ENCODE measurements at regions not wholly inside any gene's neighbourhood (a gene's known extent, or its start where the extent isn't known, plus 50 kb on each side); places are given as distances from the start of the nearest gene placed in this dataset.

DNA sequence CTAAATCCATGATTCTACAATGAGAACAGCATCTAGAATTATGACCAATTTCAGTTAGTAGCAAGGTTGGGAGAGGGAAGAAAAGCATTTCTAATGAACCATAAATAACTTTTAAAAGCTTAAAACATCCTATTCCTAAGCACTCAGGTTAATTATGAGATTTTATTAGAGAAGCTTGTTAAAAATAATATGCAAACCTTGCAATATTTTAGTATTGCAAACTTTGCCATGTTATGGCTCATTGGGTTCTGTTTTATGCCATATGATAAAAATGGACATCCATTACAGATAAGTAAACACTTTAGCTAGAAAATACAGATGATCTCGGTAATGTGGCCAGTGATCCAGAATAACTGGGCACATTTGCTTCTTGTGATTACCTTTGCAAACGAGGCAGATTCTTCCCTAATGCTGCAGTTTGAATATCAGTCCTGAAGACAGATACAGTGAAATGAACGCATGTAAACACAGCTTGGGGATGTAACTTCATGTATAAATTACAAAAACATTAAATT is 447.0 kb downstream of the PLK2 start:
- Histone ChIP-seq H3K4me1 (no peaks in the 10 kb centered on the region), H3K27me3 (no peaks in the 10 kb centered on the region), H3K4me3 (no peak overlapping the region), H3K36me3 (no peaks in the 10 kb centered on the region), H3K27ac (no peak overlapping the region), H3K9me3 (no peaks in the 10 kb centered on the region)
- WGBS, 2 donors (ENCODE audit: low coverage in 1 of 2) = 84% methylated on average over 3 of the region's 3 CpGs; no CpG with 5 or more reads in 1 of the 2 donors
- TF ChIP-seq POLR2AphosphoS5 (IDR thresholded peaks at IDR 0.05) (no peak), POLR2A (IDR thresholded peaks at IDR 0.05) (no peak), EP300 (IDR thresholded peaks at IDR 0.05) (no peak)
- TF ChIP-seq, protein P1, sequence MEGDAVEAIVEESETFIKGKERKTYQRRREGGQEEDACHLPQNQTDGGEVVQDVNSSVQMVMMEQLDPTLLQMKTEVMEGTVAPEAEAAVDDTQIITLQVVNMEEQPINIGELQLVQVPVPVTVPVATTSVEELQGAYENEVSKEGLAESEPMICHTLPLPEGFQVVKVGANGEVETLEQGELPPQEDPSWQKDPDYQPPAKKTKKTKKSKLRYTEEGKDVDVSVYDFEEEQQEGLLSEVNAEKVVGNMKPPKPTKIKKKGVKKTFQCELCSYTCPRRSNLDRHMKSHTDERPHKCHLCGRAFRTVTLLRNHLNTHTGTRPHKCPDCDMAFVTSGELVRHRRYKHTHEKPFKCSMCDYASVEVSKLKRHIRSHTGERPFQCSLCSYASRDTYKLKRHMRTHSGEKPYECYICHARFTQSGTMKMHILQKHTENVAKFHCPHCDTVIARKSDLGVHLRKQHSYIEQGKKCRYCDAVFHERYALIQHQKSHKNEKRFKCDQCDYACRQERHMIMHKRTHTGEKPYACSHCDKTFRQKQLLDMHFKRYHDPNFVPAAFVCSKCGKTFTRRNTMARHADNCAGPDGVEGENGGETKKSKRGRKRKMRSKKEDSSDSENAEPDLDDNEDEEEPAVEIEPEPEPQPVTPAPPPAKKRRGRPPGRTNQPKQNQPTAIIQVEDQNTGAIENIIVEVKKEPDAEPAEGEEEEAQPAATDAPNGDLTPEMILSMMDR (IDR thresholded peaks at IDR 0.05) = no peak
- ATAC-seq = no peak

DNA sequence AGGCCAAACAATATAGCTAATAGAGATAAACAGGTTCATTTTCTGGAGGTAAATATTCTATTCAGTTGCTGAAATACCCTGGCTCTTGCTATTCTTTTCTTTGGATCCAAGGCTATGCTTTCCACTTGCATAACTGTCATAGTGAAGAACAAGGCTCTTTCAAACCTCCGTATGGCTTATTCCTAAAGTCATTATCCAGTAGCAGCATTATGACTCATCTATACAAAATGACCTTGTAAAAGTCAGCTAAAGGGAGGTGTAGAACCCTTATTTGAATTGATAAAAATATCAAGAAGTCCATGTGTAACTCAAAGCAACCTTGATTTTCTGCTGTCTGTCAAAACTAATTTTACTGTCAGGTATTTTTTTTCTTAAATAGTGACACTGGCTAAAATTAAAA is 447.8 kb downstream of the PLK2 start:
- WGBS, 2 donors (ENCODE audit: low coverage in 1 of 2) = 31 to 45% methylated on average over 1 of the region's 1 CpG

DNA sequence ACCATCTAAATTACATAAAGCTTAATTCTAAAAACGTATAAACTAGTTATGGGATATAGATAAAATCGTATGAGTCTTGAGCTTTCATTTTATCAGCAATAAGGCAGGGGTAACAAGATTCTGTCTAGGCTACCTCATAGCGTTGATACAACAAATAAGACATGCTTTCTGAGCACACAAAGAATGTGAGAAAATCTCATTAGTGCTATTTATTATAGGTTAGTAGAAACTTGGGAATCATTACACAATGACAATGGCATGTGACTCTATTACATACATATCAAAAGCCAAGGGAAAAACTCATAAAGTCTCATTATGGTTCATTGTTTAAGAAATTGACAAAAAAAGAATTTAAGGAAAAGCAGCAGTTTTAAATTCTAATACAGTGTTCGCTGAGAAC is 448.6 kb downstream of the PLK2 start:
- WGBS, 2 donors (ENCODE audit: low coverage in 1 of 2) = 80 to 87% methylated on average over 4 of the region's 4 CpGs
- TF ChIP-seq POLR2AphosphoS5 (IDR thresholded peaks at IDR 0.05) (no peak), POLR2A (IDR thresholded peaks at IDR 0.05) (no peak), EP300 (IDR thresholded peaks at IDR 0.05) (no peak)
- TF ChIP-seq, protein P1 (IDR thresholded peaks at IDR 0.05) = no peak

More for the DNA sequence above, 447.8 kb downstream of the PLK2 start:
- H3K27me3 ChIP-seq = no peaks in the 10 kb centered on the region
- no peaks in the 10 kb centered on the region for H3K9me3 ChIP-seq
- H3K4me3 ChIP-seq = no peak overlapping the region
- H3K36me3 ChIP-seq = no peaks in the 10 kb centered on the region
- no peak overlapping the region for H3K27ac ChIP-seq
- TF ChIP-seq, protein P1 (IDR thresholded peaks at IDR 0.05) = no peak
- no peak for TF ChIP-seq POLR2AphosphoS5 (IDR thresholded peaks at IDR 0.05)
- no peaks in the 10 kb centered on the region for H3K4me1 ChIP-seq
- ATAC-seq = no peak

DNA sequence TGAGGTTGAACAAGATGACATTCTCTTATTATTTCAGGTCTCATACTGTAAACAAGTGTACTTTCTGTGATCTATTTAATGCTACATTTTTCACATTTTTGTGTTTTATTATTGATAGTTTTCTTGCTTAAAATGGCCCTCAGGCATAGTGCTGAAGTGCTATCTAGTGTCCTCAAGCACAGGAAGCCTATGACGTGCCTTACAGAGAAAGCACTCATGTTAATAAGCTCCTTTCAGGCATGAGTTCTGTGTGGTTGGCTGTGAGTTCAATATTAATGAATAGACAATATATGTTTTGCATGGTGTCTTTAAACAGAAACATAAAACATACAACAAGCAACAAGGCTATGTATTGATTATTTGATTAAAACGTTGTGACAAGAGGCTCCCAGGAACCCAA is 450.1 kb downstream of the PLK2 start:
- WGBS, 2 donors (ENCODE audit: low coverage in 1 of 2) = 82 to 84% methylated on average over 2 of the region's 2 CpGs
- H3K4me1 ChIP-seq = no peaks in the 10 kb centered on the region
- TF ChIP-seq, protein P1 (IDR thresholded peaks at IDR 0.05) = no peak
- TF ChIP-seq POLR2AphosphoS5 (IDR thresholded peaks at IDR 0.05) (no peak), EP300 (IDR thresholded peaks at IDR 0.05) (no peak), POLR2A (IDR thresholded peaks at IDR 0.05) (no peak)
- ATAC-seq = no peak
- no peaks in the 10 kb centered on the region for H3K27me3 ChIP-seq
- no peaks in the 10 kb centered on the region for H3K9me3 ChIP-seq
- H3K27ac ChIP-seq = no peak overlapping the region
- no peaks in the 10 kb centered on the region for H3K36me3 ChIP-seq
- H3K4me3 ChIP-seq = no peak overlapping the region

More for the DNA sequence above, 448.6 kb downstream of the PLK2 start:
- H3K4me3 ChIP-seq = no peak overlapping the region
- H3K4me1 ChIP-seq = no peaks in the 10 kb centered on the region
- H3K36me3 ChIP-seq = no peaks in the 10 kb centered on the region
- no peaks in the 10 kb centered on the region for H3K27me3 ChIP-seq
- H3K9me3 ChIP-seq = no peaks in the 10 kb centered on the region
- ATAC-seq = no peak
- no peak overlapping the region for H3K27ac ChIP-seq

DNA sequence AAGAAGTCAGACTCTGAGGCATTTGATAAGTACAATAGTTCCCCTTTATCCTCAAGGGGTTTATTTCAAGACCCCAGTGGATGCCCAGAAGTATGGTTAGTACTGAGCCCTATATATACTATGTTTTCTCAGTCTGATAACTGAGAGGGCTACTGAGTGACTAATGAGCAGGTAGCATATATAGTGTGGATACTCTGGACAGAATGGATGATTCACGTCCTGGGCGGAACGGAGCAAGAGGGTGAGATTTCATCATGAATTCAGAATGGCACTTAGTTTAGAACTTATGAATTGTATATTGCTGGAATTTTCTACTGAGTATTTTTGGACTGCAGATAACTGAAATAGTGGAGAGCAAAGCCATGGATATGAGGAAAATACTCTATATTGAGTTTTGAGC is 457.6 kb downstream of the PLK2 start:
- H3K9me3 ChIP-seq = no peaks in the 10 kb centered on the region
- H3K36me3 ChIP-seq = no peaks in the 10 kb centered on the region
- TF ChIP-seq EP300 (IDR thresholded peaks at IDR 0.05) = no peak
- no peak for TF ChIP-seq POLR2AphosphoS5 (IDR thresholded peaks at IDR 0.05)
- TF ChIP-seq, protein P1 (IDR thresholded peaks at IDR 0.05) = no peak
- no peak for TF ChIP-seq POLR2A (IDR thresholded peaks at IDR 0.05)
- 90 to 93% methylated on average over 3 of the region's 3 CpGs for WGBS, 2 donors (ENCODE audit: low coverage in 1 of 2)
- no peak overlapping the region for H3K27ac ChIP-seq
- H3K4me3 ChIP-seq = no peak overlapping the region
- H3K4me1 ChIP-seq = no peaks in the 10 kb centered on the region
- ATAC-seq = no peak
- no peaks in the 10 kb centered on the region for H3K27me3 ChIP-seq
